T47D (cell line): ENCODE measurements at regions not wholly inside any gene's neighbourhood (a gene's known extent, or its start where the extent isn't known, plus 50 kb on each side); places are given as distances from the start of the nearest gene placed in this dataset.
"Not testable (repeated sequence)": the region's sequence is repeated elsewhere in the genome, so short reads cannot be mapped to it uniquely, and the experiment has no call there.

Experiments used
- DNase-seq, 2 experiments: peaks; one replicate each; pipeline versions ENCODE4 v3.0.0 to v3.0.0-alpha.2; 2011 to 2012; ENCODE audit warnings: low read depth in 1 of 2, low spot score in 1 of 2
- JUND ChIP-seq: IDR thresholded peaks from 2 replicates; pipeline ENCODE4 v1.6.1; 2012; ENCODE audit warnings: low read depth
- in situ Hi-C: cut with HindIII; loops from 2 replicates; pipeline ENCODE4 v1.10.0; 2016; ENCODE audit warnings: low sequenced_read_pairs, low pct_unique_long_range_greater_than_20kb

DNA sequence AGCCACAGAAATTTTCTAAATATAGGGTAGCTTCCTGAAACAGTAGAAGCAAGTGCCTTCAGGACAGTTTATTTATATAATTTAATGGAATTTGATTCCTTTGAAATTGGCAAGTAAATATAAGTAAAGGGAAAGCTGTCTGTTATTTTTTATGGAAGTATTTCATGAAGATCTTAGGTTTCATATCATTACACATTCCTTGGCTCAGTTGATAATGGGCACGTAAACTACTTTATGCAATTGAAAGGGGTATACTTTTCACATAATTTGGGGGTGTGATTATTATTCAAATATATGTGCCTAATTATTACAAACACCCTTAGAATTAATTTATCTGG lies 71.1 kb upstream of the RAP1B start:
- in situ Hi-C loops = no loop called here
- no peak for TF ChIP-seq JUND
- no peak for DNase-seq

GRCh38 chr12:68540768-68541167 lies 69.9 kb upstream of the RAP1B start:
- in situ Hi-C loops, DNase-seq: not testable (repeated sequence)

DNA sequence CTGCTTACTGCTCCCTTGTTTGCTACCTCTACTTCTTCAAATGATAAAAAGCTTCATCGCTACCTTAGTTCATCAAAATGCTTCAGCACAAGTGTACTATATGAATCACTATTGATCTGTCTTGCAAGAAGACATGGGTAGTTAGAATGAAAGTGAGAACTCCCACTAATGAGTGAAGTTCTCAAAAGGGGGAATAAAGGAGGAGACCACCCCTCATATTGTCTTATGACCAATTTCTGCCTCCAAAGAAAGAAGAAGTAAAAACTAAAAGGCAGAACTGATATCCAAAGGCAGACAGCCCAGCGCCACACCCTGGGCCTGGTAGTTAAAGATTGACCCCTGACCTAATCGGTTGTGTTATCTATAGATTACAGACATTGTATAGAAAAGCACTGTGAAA lies 63.4 kb upstream of the RAP1B start:
- DNase-seq, in situ Hi-C loops: not testable (repeated sequence)

DNA sequence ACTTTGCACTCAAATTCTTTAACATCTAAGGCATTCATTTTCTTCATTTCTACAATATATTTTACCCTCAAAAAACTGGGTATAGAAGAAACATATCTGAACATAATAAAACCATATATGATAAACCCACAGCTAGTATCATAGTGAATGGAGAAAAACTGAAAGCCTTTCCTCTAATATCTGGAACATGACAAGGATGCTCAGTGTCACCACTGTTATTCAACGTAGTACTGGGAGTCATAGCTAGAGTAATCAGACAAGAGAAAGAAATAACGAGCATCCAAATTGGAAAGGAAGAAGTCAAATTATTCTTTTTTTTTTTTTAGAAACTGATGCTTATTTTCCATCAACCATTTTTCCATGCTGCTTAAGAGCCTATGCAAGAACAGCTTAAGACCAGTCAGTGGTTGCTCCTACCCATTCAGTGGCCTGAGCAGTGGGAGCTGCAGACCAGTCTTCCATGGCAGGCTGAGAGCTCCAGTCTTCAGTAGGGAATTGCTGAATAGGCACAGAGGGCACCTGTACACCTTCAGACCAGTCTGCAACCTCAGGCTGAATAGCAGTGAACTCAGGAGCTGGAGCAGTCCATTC lies 58.0 kb upstream of the RAP1B start:
- in situ Hi-C loops, DNase-seq: not testable (repeated sequence)

DNA sequence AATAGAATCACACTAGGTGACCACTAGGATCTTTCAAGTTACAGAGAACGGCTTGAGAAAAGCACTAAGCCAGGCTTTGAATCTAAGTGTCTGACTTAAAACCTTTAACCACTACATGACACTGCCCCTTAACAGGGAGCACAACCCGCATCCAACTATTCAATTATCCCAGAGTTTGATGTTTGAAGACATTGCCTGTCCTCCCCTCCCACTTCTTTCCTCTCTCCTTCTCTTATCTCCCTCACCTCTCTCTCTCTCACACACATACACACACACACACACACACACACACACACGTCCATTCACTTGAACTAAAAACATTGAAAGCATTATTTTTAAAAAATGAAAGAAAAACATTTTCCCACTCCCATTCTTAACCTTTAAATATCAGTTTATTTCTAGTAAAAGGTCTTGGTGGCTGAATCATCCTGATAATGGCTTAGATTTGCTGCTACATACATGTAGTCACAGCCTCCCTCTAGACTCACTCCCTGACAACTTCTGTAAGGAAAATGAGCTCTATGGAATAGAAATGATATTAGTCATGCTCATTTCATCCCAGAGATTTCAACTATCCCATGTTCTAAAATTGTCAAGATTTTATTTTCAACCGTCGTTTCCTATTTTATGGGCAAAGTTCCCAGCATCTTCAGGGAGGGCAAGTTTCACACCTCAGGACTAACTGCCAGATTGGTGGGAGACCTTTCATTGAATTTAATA lies 53.5 kb upstream of the RAP1B start:
- no peak for TF ChIP-seq JUND
- no peak for DNase-seq
- in situ Hi-C loops = no loop called here

GRCh38 chr12:68559246-68559645 lies 51.5 kb upstream of the RAP1B start:
- no peak for TF ChIP-seq JUND
- no peak for DNase-seq
- in situ Hi-C loops = no loop called here

GRCh38 chr12:68559984-68560850 lies 50.5 kb upstream of the RAP1B start:
- no peak for DNase-seq
- no peak for TF ChIP-seq JUND
- in situ Hi-C loops = no loop called here

DNA sequence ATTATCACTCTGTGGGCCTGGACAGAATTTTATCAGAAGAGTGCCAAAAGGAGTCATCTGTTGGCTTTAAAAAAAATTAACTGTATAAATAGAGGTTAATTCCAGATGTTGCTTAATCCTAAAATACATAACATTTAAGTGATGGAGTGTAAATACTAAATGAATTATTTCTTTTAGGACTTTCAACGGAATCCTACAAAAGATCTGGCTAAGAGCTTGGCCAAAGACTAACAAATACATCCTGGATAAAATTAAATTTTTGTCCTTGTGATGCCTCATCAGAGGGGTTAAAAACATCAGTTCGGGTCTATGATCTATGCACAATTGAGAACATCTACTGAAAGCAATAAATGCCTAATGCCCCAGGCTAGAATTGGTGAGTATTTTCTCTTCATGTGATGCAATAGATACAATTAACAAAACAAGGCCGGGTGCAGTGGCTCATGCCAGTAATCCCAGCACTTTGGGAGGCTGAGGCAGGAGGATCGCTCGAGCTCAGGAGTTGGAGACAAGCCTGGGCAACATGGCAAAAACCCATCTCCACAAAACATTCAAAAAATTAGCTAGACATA lies 49.8 kb upstream of the RAP1B start:
- in situ Hi-C loops = no loop called here
- TF ChIP-seq JUND = no peak

More for the DNA sequence above, 49.8 kb upstream of the RAP1B start:
- DNase-seq = no peak
